IPS DF 4.7 (cell line): ENCODE measurements at regions not wholly inside any gene's neighbourhood (a gene's known extent, or its start where the extent isn't known, plus 50 kb on each side); places are given as distances from the start of the nearest gene placed in this dataset.

Experiments used
- DNase-seq: peaks from one replicate; pipeline ENCODE4 v3.0.0-alpha.2; 2013; ENCODE audit warnings: low spot score; ENCODE audit errors: extremely low read depth

DNA sequence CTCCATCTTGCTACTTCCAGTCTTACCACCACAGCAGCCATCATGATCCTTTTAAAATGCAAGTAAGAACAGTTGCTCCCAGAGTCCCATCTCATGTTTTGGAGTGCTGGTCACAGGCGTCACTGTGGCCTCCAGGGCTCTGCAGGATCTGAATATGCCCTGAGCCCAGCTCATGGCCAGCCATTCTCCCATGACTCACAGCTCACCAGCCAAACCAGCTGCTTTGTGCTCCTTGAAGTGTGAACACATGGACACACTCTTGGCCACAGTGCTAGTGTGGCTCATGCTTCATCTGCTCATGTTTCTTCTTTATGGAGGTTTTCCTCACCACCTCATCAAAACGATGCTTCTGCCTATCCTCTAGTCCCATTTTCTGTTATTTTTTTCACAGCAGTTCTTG, 466.5 kb downstream of the UQCRFS1 start:
- DNase-seq: no peak

GRCh38 chr19:28744943-28745342, 468.0 kb downstream of the UQCRFS1 start:
- no peak for DNase-seq

- no peak for DNase-seq
Measured at GRCh38 chr19:28744014-28744413, 468.9 kb downstream of the UQCRFS1 start.

GRCh38 chr19:28737021-28737895, 475.7 kb downstream of the UQCRFS1 start:
- no peak for DNase-seq

DNA sequence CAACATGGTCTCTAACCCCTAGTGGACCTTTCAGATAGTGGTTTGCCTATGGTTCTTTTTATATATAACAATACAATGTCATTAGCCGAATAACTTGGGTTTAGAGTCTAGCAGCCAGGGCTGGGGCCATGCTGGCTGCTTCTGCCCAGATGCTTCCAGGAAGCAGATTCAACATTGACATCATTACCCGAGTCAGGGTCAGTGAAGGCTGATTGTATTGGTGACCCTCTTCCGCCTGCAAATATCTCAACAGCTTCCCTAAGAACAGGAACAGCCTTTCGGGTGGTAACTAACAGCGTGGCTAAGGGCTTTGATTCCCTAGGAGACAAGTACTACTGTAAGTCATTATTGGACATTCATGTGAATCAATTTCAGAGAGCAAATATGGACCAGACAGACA, 476.4 kb downstream of the UQCRFS1 start:
- DNase-seq: no peak

- DNase-seq: no peak
Measured at GRCh38 chr19:28731577-28731976, 481.4 kb downstream of the UQCRFS1 start.

DNA sequence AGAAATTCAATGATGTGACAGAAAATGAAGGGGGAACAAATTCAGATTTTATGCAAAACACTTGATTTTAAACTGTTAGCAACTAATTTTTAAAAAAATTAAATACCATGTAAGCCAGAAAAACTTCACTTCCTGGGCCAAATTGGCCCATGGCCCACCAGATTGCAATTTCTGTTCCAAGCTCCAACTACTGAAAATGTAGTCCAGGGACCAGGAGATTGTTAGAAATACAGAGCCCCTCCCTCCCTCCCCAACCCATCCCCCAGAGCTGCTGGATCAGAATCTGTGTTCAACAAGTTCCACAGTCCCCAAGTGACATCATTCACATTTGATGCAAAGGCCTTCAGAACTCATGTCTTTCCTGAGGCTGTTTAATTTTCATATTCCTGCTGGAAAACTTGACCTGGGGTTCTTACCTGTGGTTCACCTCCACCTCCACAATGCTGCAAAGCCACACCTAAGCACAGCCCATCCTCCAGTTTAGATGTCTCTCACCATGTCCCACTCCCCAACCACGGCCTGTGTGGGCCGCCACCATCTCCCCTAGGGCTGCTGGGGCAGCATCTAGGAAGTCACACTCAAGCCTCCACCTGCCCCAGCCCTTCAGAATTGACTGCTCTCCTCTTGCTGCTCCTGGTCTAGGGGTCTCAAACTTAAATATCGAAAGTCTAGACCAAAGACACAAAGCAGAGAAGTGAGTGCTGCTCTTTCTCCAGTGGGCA, 482.0 kb downstream of the UQCRFS1 start:
- DNase-seq: no peak

- DNase-seq: no peak
Measured at GRCh38 chr19:28727480-28728159, 485.3 kb downstream of the UQCRFS1 start.

GRCh38 chr19:28726533-28727479, 486.1 kb downstream of the UQCRFS1 start:
- DNase-seq: no peak

DNA sequence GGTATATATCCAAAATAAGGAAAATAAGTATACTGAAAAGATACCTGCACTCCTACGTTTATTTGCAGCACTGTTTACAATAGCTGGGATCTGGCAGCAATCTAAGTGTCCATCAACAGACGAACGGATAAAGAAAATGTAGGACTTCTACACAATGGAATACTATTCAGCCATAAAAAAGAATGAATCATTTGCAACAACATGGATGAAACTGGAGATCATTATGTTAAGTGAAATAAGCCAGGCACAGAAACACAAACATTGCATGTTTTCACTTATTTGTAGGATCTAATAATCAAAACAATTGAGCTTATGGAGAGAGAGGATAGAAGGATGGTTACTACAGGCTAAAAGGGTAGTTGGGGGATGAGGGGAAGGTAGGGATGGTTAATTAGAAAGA, 494.0 kb downstream of the UQCRFS1 start:
- DNase-seq: no peak

DNA sequence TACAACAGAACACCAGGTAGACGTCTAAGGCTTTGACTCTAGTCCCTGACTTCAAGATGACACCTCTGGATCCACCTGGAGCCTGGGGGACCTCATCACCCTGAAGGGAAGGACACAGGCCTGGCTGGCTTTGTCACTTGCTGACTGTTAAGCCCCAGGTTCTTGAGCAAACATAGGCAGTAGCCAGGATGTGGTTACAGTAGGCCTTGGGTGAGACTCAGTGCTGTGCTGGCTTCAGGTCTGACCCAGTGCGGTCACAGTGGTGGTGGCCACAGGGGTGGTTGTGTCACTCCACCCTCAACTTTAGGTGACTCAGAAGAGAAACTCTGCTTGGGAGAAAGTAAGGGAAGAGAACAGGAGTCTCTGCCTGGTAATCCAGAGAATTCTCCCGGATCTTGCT, 497.8 kb downstream of the UQCRFS1 start:
- no peak for DNase-seq

DNA sequence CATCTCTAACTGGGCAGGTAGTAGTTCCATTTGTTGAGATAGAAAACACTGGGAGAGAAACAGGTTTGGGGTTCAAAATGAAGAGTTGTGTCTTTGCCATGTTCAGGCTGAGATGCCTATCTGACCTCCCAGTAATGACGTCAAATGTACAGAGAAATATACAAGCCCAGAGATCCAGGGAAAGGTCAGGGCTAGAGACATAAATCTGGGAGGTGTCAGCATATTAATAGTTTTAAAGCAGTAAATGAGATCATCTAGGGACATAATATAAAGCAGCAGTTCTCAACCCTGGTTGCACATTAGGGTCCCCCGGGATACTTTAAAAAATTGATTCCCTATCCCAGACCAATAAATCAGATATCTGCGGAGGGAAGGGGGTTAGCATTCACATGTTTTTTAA, 501.5 kb downstream of the UQCRFS1 start:
- DNase-seq: no peak

GRCh38 chr19:28710278-28710677, 502.7 kb downstream of the UQCRFS1 start:
- peak; percentile 28 for DNase-seq

GRCh38 chr19:28706693-28707092, 506.3 kb downstream of the UQCRFS1 start:
- no peak for DNase-seq

GRCh38 chr19:28705008-28705407, 507.9 kb downstream of the UQCRFS1 start:
- DNase-seq: no peak

DNA sequence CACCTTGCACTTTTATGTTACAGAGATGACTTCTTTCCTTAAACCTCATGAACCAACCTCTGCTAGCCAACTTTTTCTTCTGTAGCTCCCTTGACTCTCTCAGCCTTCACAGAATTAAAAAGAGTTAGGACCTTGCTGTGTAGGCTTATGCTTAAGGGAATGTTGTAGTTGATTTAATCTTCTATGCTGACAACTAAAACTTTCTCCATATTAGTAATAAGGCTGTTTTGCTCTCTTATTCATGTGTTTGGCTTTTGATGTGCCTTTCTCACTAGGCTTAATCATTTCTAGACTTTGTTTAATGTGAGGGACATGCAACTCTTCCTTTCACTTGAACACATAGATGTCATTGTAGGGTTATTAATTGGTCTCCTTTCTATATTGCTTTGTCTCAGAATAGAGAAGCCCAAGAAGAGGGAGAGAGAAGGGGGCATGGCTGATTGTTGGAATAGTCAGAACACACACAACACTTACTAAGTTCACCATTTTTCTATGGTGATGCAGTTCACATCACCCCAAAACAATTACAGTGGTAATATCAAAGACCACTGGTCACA, 509.5 kb downstream of the UQCRFS1 start:
- no peak for DNase-seq

DNA sequence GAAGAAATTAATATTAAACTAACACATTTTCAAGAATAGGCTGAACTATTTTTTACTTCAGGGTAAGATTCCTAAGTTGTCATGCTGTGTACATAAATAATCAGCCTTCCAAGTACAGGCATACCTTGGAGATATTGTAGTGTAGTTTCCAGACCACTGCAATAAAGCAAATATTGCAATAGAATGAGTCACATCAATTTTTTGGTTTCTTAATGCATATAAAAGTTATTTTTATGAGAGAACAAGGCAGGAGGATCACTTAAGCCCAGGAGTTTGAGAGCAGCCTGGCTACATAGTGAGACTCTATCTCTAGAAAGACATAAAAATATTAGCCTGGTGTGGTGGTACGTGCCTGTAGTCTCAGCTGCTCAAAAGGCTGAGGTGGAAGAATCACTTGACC, 511.5 kb downstream of the UQCRFS1 start:
- no peak for DNase-seq

DNA sequence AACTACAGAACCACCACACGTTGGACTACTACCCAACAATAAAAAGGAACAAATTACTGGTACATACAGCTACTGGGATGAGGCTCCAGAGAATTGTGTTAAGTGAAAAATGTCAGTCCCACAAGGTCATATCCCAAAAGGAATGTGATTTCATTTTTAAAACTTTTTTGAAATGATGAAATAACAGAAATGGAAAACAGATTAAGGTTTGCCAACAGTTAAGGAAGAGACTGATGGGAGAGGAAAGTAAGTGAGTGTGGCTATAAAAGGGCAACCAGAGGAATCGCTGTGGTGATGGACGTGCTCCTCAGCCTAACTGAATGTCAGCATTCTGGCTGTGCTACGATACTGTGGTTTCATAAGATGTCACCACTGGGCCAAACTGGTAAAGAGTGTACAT, 512.8 kb downstream of the UQCRFS1 start:
- no peak for DNase-seq

DNA sequence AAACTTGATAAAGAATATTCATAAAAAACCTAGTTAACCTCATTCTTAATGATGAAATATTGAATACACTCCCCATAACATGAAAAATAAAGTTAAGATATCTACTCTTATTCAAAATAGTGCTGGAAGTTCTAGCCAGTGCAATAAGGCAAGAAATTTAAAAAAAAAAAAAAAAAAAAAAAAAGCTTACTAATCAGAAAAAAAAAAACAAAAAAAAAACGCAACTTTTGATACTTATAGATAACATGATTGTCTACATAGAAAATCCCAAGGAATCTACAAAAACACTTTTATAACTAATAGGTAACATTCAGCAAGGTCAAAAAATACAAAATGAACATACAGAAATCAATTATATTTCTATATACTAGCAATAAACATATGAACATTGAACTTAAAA, 515.6 kb downstream of the UQCRFS1 start:
- no peak for DNase-seq

GRCh38 chr19:28694812-28695211, 518.1 kb downstream of the UQCRFS1 start:
- no peak for DNase-seq

- no peak for DNase-seq
Measured at GRCh38 chr19:28691683-28692082, 521.3 kb downstream of the UQCRFS1 start.
